ENCODE measurements at regions not wholly inside any gene's neighbourhood (a gene's known extent, or its start where the extent isn't known, plus 50 kb on each side); places are given as distances from the start of the nearest gene placed in this dataset.

GRCh38 chr13:76516586-76516985, 369.6 kb downstream of the KCTD12 start:
- Mint-ChIP-seq H3K9me3 (peaks cover 0 to 4% of the 10 kb centered on the region in 2 experiments; a peak in 1 of 5 replicates), H3K27ac (no peak overlapping the region), H3K36me3 (ENCODE audit: insufficient read depth in 1 of 3, low read depth in 3 of 3) (no peaks in the 10 kb centered on the region; a peak in 1 of 7 replicates), H3K4me3 (no peak overlapping the region), H3K27me3 (ENCODE audit: low read depth) (no peaks in the 10 kb centered on the region), H3K4me1 (peaks cover 22 to 23% of the 10 kb centered on the region in 2 experiments)
- TF ChIP-seq, protein P1, sequence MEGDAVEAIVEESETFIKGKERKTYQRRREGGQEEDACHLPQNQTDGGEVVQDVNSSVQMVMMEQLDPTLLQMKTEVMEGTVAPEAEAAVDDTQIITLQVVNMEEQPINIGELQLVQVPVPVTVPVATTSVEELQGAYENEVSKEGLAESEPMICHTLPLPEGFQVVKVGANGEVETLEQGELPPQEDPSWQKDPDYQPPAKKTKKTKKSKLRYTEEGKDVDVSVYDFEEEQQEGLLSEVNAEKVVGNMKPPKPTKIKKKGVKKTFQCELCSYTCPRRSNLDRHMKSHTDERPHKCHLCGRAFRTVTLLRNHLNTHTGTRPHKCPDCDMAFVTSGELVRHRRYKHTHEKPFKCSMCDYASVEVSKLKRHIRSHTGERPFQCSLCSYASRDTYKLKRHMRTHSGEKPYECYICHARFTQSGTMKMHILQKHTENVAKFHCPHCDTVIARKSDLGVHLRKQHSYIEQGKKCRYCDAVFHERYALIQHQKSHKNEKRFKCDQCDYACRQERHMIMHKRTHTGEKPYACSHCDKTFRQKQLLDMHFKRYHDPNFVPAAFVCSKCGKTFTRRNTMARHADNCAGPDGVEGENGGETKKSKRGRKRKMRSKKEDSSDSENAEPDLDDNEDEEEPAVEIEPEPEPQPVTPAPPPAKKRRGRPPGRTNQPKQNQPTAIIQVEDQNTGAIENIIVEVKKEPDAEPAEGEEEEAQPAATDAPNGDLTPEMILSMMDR (conservative IDR thresholded peaks at IDR 0.05), result no peak
- no peaks in the 10 kb centered on the region for H3K27me3 ChIP-seq (ENCODE audit: insufficient read depth, low read length)
- H4K5ac ChIP-seq (ENCODE audit: insufficient read length, low read depth, low read length), result no peak overlapping the region
- H3K4me2 ChIP-seq (ENCODE audit: insufficient read depth, insufficient read length, low read length), result no peak overlapping the region
- H3T11ph ChIP-seq (ENCODE audit: low read length), result no peak overlapping the region
- no peak for DNase-seq
- H3K23me2 ChIP-seq (ENCODE audit: insufficient read length, low read depth, low read length, poor library complexity, severe bottlenecking), result no peaks in the 10 kb centered on the region
- no peak overlapping the region for H2BK20ac ChIP-seq (ENCODE audit: low read depth, low read length, poor library complexity, severe bottlenecking)
- H3K4ac ChIP-seq (ENCODE audit: low read depth, low read length), result no peak overlapping the region
- no peak overlapping the region for H2BK120ac ChIP-seq (ENCODE audit: low read depth, low read length, poor library complexity, severe bottlenecking)
- H3K79me2 ChIP-seq (ENCODE audit: insufficient read depth, low read length), result no peaks in the 10 kb centered on the region
- no peak overlapping the region for H3K27ac ChIP-seq (ENCODE audit: insufficient read length, low read depth, low read length)
- no peaks in the 10 kb centered on the region for H3K79me1 ChIP-seq (ENCODE audit: insufficient read depth, low read depth, low read length, poor library complexity, severe bottlenecking)
- H2BK12ac ChIP-seq (ENCODE audit: insufficient read length, low read depth, low read length), result no peak overlapping the region
- H2AFZ ChIP-seq (ENCODE audit: low read length), result no peak overlapping the region
- H3K9ac ChIP-seq (ENCODE audit: extremely low read depth, insufficient read length, low read length), result no peak overlapping the region
- H3K18ac ChIP-seq (ENCODE audit: insufficient read length, low read depth, low read length), result no peak overlapping the region
- H4K20me1 ChIP-seq (ENCODE audit: control insufficient read depth, insufficient read depth, insufficient read length), result no peaks in the 10 kb centered on the region
- no peak overlapping the region for H4K91ac ChIP-seq (ENCODE audit: insufficient read length, low read depth, low read length)
- H2AK5ac ChIP-seq (ENCODE audit: insufficient read length, low read length), result no peak overlapping the region
- H3K23ac ChIP-seq (ENCODE audit: insufficient read length, low read depth, low read length), result no peak overlapping the region
- H3K4me1 ChIP-seq (ENCODE audit: insufficient read depth, low read length), result peaks cover 6% of the 10 kb centered on the region; the same call in 1 of the 2 replicates
- H4K8ac ChIP-seq (replicated peaks; ENCODE audit: insufficient read length, low read depth, low read length), result no peak overlapping the region
- no peaks in the 10 kb centered on the region for H3K9me3 ChIP-seq (ENCODE audit: control insufficient read depth, low read depth, low read length)
- H2BK5ac ChIP-seq (ENCODE audit: insufficient read length, low read length), result no peak overlapping the region
- H2BK15ac ChIP-seq (ENCODE audit: low read depth, low read length), result no peak overlapping the region
- H3K56ac ChIP-seq (ENCODE audit: insufficient read length, low read depth, low read length), result no peak overlapping the region
- no peak overlapping the region for H3K14ac ChIP-seq (ENCODE audit: insufficient read depth, low read length)
